ENCODE measurements at regions not wholly inside any gene's neighbourhood (a gene's known extent, or its start where the extent isn't known, plus 50 kb on each side); places are given as distances from the start of the nearest gene placed in this dataset.

GRCh38 chr18:47519706-47520105 is 268.2 kb upstream of the SKOR2 start:
- TF ChIP-seq RAD21 (IDR thresholded peaks at IDR 0.05; ENCODE audit: low read depth) (no peak), CEBPB (IDR thresholded peaks at IDR 0.05) (no peak), TEAD4 (IDR thresholded peaks at IDR 0.05) (no peak), TCF12 (IDR thresholded peaks at IDR 0.05; ENCODE audit: low read depth) (no peak), YY1 (IDR thresholded peaks at IDR 0.05; ENCODE audit: low read depth) (no peak), MAX (IDR thresholded peaks at IDR 0.05) (no peak), EGR1 (IDR thresholded peaks at IDR 0.05) (no peak), EP300 (IDR thresholded peaks at IDR 0.05; ENCODE audit: borderline replicate concordance) (no peak), TAF1 (IDR thresholded peaks at IDR 0.05; ENCODE audit: low read depth) (no peak)
- TF ChIP-seq, protein P1, sequence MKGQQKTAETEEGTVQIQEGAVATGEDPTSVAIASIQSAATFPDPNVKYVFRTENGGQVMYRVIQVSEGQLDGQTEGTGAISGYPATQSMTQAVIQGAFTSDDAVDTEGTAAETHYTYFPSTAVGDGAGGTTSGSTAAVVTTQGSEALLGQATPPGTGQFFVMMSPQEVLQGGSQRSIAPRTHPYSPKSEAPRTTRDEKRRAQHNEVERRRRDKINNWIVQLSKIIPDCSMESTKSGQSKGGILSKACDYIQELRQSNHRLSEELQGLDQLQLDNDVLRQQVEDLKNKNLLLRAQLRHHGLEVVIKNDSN (IDR thresholded peaks at IDR 0.05): no peak
- TF ChIP-seq, protein P2, sequence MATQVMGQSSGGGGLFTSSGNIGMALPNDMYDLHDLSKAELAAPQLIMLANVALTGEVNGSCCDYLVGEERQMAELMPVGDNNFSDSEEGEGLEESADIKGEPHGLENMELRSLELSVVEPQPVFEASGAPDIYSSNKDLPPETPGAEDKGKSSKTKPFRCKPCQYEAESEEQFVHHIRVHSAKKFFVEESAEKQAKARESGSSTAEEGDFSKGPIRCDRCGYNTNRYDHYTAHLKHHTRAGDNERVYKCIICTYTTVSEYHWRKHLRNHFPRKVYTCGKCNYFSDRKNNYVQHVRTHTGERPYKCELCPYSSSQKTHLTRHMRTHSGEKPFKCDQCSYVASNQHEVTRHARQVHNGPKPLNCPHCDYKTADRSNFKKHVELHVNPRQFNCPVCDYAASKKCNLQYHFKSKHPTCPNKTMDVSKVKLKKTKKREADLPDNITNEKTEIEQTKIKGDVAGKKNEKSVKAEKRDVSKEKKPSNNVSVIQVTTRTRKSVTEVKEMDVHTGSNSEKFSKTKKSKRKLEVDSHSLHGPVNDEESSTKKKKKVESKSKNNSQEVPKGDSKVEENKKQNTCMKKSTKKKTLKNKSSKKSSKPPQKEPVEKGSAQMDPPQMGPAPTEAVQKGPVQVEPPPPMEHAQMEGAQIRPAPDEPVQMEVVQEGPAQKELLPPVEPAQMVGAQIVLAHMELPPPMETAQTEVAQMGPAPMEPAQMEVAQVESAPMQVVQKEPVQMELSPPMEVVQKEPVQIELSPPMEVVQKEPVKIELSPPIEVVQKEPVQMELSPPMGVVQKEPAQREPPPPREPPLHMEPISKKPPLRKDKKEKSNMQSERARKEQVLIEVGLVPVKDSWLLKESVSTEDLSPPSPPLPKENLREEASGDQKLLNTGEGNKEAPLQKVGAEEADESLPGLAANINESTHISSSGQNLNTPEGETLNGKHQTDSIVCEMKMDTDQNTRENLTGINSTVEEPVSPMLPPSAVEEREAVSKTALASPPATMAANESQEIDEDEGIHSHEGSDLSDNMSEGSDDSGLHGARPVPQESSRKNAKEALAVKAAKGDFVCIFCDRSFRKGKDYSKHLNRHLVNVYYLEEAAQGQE (IDR thresholded peaks at IDR 0.05; ENCODE audit: low read depth): no peak
